NB4 (cell line): ENCODE measurements at regions not wholly inside any gene's neighbourhood (a gene's known extent, or its start where the extent isn't known, plus 50 kb on each side); places are given as distances from the start of the nearest gene placed in this dataset.

ENCODE experiments used
- DNase-seq: peaks from one replicate; pipeline ENCODE4 v3.0.0; 2010; ENCODE audit warnings: low read depth
- H3K4me3 ChIP-seq: one replicate; pipeline ENCODE4 v1.5.1; 2011; ENCODE audit warnings: mild to moderate bottlenecking, low read depth, low read length, moderate library complexity
- MYC ChIP-seq: IDR thresholded peaks from 2 replicates; pipeline ENCODE4 v1.6.1; 2011; ENCODE audit warnings: low read depth, low read length
- POLR2A ChIP-seq: IDR thresholded peaks from 2 replicates; pipeline ENCODE4 v1.6.1; 2011; ENCODE audit warnings: mild to moderate bottlenecking; ENCODE audit not compliant: insufficient read length; ENCODE audit errors: extremely low read depth
- TF ChIP-seq, protein P1 (sequence below): IDR thresholded peaks from 2 replicates; pipeline ENCODE4 v1.6.1; 2011; ENCODE audit warnings: low read depth, low read length
- TF ChIP-seq, protein P2 (sequence below): IDR thresholded peaks from one replicate; pipeline ENCODE4 v1.5.1; 2012; ENCODE audit warnings: low read depth, low read length

DNA sequence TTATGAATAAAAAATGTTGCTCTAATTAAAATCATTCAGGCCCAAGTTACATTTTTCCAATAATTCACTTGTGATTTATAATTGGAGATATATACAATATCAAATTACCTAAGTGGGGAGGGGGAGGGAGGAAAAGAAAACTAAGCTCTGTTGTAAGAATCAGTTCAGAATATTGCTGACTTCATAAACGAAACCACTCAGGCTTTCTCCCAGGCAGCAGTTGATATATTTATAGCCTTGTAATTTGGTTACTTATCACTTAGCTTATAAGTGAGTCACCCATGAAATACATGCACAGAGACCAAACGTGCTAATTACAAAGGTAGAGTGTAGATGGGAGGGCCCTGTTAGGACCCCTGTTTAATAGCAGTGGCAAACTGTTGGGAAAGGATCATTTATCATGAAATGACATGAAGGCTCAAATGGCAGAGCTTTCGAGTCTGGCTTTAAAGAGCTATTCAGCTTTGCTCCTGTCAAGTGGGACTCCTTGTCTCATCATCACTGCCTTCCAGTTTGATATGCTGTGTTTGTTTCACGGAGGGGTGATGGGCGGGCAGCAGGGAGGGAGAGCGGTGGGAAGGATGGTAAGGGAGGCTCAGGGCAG, 105.6 kb upstream of the PGRMC2 start:
- H3K4me3 ChIP-seq, result no peak overlapping the region
- TF ChIP-seq MYC (no peak), POLR2A (no peak)
- TF ChIP-seq, protein P1, sequence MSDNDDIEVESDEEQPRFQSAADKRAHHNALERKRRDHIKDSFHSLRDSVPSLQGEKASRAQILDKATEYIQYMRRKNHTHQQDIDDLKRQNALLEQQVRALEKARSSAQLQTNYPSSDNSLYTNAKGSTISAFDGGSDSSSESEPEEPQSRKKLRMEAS, result no peak
- TF ChIP-seq, protein P2, sequence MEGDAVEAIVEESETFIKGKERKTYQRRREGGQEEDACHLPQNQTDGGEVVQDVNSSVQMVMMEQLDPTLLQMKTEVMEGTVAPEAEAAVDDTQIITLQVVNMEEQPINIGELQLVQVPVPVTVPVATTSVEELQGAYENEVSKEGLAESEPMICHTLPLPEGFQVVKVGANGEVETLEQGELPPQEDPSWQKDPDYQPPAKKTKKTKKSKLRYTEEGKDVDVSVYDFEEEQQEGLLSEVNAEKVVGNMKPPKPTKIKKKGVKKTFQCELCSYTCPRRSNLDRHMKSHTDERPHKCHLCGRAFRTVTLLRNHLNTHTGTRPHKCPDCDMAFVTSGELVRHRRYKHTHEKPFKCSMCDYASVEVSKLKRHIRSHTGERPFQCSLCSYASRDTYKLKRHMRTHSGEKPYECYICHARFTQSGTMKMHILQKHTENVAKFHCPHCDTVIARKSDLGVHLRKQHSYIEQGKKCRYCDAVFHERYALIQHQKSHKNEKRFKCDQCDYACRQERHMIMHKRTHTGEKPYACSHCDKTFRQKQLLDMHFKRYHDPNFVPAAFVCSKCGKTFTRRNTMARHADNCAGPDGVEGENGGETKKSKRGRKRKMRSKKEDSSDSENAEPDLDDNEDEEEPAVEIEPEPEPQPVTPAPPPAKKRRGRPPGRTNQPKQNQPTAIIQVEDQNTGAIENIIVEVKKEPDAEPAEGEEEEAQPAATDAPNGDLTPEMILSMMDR, result no peak
- DNase-seq, result no peak

DNA sequence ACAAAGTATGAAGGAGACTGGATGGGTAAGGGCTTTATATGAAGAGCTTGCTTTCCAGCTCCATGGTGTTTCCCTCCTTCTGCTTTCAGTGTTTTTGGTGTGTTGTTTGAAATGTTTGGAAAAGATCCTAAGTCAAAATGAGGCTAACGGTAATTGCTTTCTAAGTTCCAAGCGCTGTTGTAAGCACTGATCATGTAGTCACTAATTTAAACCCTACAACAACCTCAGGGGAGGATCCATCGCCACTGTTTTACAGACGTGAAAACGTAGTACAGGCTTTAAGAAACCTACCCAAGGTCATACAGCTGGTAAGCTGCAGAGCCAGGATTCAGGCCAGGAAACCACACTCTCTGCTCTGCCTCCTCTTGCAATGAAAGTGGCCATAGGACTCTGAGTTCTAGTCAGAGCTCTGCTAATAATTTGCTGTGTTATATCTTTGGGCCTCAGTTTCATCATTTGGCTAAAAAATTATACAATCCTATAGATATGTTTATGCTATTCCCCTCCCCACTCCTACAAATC, 102.9 kb upstream of the PGRMC2 start:
- DNase-seq, result no peak
- no peak overlapping the region for H3K4me3 ChIP-seq
- TF ChIP-seq, protein P2, result no peak
- TF ChIP-seq, protein P1, result no peak
- TF ChIP-seq MYC (no peak), POLR2A (no peak)

DNA sequence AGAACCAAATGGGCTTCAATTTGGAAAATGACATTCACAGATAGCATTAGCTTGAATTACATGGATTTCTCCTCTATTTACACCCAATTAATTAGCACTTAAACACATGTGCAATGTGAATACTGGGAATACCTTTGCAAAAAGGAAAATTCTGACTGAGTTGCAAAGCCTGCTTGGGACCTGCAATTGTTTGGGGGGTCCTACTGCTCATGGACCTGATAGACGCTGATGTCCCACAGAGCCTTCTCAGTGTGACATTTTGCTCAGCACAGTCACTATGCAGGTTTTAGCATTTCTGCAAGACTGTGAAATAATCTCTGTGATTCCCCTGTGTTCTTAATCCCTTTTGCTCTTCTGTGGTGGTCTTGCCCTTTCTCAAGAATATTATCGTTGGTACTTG, 101.2 kb upstream of the PGRMC2 start:
- DNase-seq, result no peak
- no peak for TF ChIP-seq POLR2A
- TF ChIP-seq, protein P1, result no peak
- no peak for TF ChIP-seq MYC
- TF ChIP-seq, protein P2, result no peak
- no peak overlapping the region for H3K4me3 ChIP-seq

DNA sequence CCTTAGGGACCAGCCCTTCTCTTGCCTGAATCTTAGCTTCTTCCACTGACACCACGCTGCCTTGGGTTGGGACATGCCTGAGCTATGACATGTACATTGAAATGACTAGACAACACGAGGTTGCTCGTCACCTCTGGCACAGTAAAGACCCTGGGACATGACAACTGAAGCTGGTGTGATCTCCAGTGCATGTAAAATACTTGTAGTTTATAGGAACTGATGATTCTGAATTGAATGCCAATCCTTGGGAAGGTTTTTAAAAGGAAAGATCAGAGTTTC, 100.7 kb upstream of the PGRMC2 start:
- DNase-seq, result no peak
- no peak overlapping the region for H3K4me3 ChIP-seq
- TF ChIP-seq MYC (no peak), POLR2A (no peak)
- TF ChIP-seq, protein P1, result no peak
- TF ChIP-seq, protein P2, result no peak

DNA sequence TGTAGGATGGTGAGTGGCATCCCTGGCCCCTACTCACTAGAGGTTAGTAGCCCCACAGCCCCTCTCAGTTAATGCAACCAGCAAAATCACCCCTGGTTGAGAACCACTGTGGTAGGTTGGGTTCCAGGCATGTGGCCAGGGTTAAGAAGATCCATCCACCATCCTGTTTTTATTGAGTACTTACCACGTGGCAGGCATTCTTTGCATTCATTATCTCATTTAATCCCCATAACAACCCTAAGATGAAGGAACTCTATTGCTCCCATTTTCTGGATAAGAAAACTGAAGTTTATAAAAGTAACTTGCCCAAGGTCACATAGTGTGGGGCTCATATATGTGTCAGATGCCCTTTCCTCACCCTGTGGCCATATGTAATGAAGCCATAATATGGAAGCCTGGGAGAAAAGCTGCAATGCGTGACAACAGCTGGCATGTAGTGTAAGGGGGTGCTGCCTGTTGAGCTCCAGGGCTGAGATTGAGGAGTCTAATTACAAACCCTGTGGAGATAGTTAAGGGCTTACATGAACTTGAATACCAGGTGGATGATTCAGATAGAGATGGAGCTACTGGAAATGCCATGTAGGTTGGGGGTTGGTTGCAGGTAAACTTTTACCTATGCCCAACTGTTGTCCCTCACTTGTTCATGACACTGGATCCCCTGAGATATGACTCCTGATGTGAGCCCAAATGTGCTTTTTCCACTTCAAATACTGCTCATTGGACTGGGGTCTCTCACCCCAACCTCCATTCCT, 100.2 kb upstream of the PGRMC2 start:
- no peak for DNase-seq
- H3K4me3 ChIP-seq, result no peak overlapping the region
- TF ChIP-seq, protein P2, result no peak
- TF ChIP-seq POLR2A, result no peak
- TF ChIP-seq MYC, result no peak
- TF ChIP-seq, protein P1, result no peak
